ENCODE measurements at regions not wholly inside any gene's neighbourhood (a gene's known extent, or its start where the extent isn't known, plus 50 kb on each side); places are given as distances from the start of the nearest gene placed in this dataset.

- no peak for TF ChIP-seq SIN3A (IDR thresholded peaks at IDR 0.05; ENCODE audit: borderline replicate concordance, insufficient read depth, low read length)
- TF ChIP-seq FOXP2 (optimal IDR thresholded peaks at IDR 0.05; ENCODE audit: borderline replicate concordance, extremely low read depth, extremely low read length, insufficient read depth): no peak
- no peak for TF ChIP-seq TAF1 (IDR thresholded peaks at IDR 0.05; ENCODE audit: borderline replicate concordance, insufficient read depth, low read length)
- TF ChIP-seq POLR2AphosphoS5 (IDR thresholded peaks at IDR 0.05; ENCODE audit: low read depth, low read length): no peak
- no peak for TF ChIP-seq REST (IDR thresholded peaks at IDR 0.05; ENCODE audit: insufficient read depth in 1 of 2, low read depth in 2 of 2, low read length in 2 of 2)
Measured at GRCh38 chr14:86532219-86532618, 1002.3 kb downstream of the FLRT2 start.

- TF ChIP-seq TAF1 (IDR thresholded peaks at IDR 0.05; ENCODE audit: borderline replicate concordance, insufficient read depth, low read length) (no peak), FOXP2 (optimal IDR thresholded peaks at IDR 0.05; ENCODE audit: borderline replicate concordance, extremely low read depth, extremely low read length, insufficient read depth) (no peak), REST (IDR thresholded peaks at IDR 0.05; ENCODE audit: insufficient read depth in 1 of 2, low read depth in 2 of 2, low read length in 2 of 2) (no peak), POLR2AphosphoS5 (IDR thresholded peaks at IDR 0.05; ENCODE audit: low read depth, low read length) (no peak), SIN3A (IDR thresholded peaks at IDR 0.05; ENCODE audit: borderline replicate concordance, insufficient read depth, low read length) (no peak)
Measured at GRCh38 chr14:86530457-86530856, 1000.5 kb downstream of the FLRT2 start.

GRCh38 chr14:86527312-86527711 lies 997.4 kb downstream of the FLRT2 start:
- TF ChIP-seq REST (IDR thresholded peaks at IDR 0.05; ENCODE audit: insufficient read depth in 1 of 2, low read depth in 2 of 2, low read length in 2 of 2) (no peak), SIN3A (IDR thresholded peaks at IDR 0.05; ENCODE audit: borderline replicate concordance, insufficient read depth, low read length) (no peak), POLR2AphosphoS5 (IDR thresholded peaks at IDR 0.05; ENCODE audit: low read depth, low read length) (no peak), TAF1 (IDR thresholded peaks at IDR 0.05; ENCODE audit: borderline replicate concordance, insufficient read depth, low read length) (no peak), FOXP2 (optimal IDR thresholded peaks at IDR 0.05; ENCODE audit: borderline replicate concordance, extremely low read depth, extremely low read length, insufficient read depth) (no peak)

- TF ChIP-seq POLR2AphosphoS5 (IDR thresholded peaks at IDR 0.05; ENCODE audit: low read depth, low read length) (no peak), FOXP2 (optimal IDR thresholded peaks at IDR 0.05; ENCODE audit: borderline replicate concordance, extremely low read depth, extremely low read length, insufficient read depth) (no peak), SIN3A (IDR thresholded peaks at IDR 0.05; ENCODE audit: borderline replicate concordance, insufficient read depth, low read length) (no peak), TAF1 (IDR thresholded peaks at IDR 0.05; ENCODE audit: borderline replicate concordance, insufficient read depth, low read length) (no peak), REST (IDR thresholded peaks at IDR 0.05; ENCODE audit: insufficient read depth in 1 of 2, low read depth in 2 of 2, low read length in 2 of 2) (no peak)
Measured at GRCh38 chr14:86525673-86526072, 995.7 kb downstream of the FLRT2 start.

- TF ChIP-seq SIN3A (IDR thresholded peaks at IDR 0.05; ENCODE audit: borderline replicate concordance, insufficient read depth, low read length) (no peak), POLR2AphosphoS5 (IDR thresholded peaks at IDR 0.05; ENCODE audit: low read depth, low read length) (no peak), REST (IDR thresholded peaks at IDR 0.05; ENCODE audit: insufficient read depth in 1 of 2, low read depth in 2 of 2, low read length in 2 of 2) (no peak), TAF1 (IDR thresholded peaks at IDR 0.05; ENCODE audit: borderline replicate concordance, insufficient read depth, low read length) (no peak), FOXP2 (optimal IDR thresholded peaks at IDR 0.05; ENCODE audit: borderline replicate concordance, extremely low read depth, extremely low read length, insufficient read depth) (no peak)
Measured at GRCh38 chr14:86521843-86522242, 991.9 kb downstream of the FLRT2 start.

Data from PFSK-1 (cell line).